ENCODE measurements at regions not wholly inside any gene's neighbourhood (a gene's known extent, or its start where the extent isn't known, plus 50 kb on each side); places are given as distances from the start of the nearest gene placed in this dataset.

GRCh38 chr5:82676661-82677060 lies 398.5 kb upstream of the RPS23 start:
- no peak overlapping the region for H3K4me3 ChIP-seq (ENCODE audit: low read depth, low read length)
- TF ChIP-seq CTCF (IDR thresholded peaks at IDR 0.05; ENCODE audit: low read depth, low read length): no peak

GRCh38 chr5:82674671-82675070 lies 396.5 kb upstream of the RPS23 start:
- TF ChIP-seq CTCF (IDR thresholded peaks at IDR 0.05; ENCODE audit: low read depth, low read length): no peak
- H3K4me3 ChIP-seq (ENCODE audit: low read depth, low read length): no peak overlapping the region

DNA sequence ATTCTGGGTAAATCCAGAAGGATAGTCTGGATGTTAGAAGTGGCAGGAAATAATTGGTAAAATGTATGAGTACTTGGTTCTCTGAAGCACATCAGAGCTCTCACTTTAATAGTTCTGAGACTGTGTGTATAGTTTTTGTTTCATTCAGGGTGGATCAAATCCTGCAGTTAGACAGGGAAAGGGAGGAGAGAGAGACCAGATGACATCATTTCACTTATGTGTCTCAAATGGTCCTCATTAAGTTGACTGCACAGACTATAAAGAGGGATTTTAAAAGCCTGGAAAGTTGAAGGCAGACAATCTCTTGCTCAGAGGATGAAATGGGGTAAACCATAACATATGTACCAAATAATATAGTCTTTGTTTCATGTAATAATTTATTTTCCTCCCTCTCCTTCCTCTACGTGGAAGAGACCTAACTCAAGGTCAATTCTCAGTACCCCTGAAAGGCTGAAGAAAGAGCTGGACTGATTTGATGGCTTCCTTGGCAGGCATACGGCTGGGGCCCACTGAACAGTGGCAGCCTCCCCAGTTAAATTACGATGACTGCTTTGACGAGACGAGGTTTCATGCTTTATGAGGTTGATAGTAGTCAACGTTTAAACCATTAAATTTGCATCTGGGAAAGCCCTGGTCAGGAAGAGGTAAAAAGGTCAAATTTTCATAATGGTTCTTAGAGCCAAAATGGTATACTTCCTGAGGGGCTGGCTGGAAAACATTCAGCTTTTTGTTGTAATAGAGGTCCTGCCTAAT lies 395.1 kb upstream of the RPS23 start:
- no peak overlapping the region for H3K4me3 ChIP-seq (ENCODE audit: low read depth, low read length)
- no peak for TF ChIP-seq CTCF (IDR thresholded peaks at IDR 0.05; ENCODE audit: low read depth, low read length)

DNA sequence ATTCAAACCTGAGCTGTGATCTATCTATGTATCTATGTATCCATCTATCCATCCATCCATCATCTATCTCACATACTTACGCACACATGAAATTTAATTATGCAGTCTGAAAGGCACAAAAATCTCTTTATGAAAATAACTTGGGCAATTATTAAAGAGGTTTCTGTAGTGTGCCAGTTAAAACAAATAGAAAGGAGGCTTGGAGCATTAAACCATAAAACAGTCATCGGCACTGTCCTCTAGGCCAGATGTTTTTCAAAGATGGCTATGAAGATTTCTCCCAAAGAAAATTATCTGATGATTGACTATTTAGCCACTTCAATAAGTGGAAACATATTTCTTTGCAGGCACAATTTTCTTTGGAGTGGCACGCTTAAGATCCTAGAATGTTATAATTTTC lies 392.5 kb upstream of the RPS23 start:
- no peak for TF ChIP-seq CTCF (IDR thresholded peaks at IDR 0.05; ENCODE audit: low read depth, low read length)
- H3K4me3 ChIP-seq (ENCODE audit: low read depth, low read length): no peak overlapping the region

DNA sequence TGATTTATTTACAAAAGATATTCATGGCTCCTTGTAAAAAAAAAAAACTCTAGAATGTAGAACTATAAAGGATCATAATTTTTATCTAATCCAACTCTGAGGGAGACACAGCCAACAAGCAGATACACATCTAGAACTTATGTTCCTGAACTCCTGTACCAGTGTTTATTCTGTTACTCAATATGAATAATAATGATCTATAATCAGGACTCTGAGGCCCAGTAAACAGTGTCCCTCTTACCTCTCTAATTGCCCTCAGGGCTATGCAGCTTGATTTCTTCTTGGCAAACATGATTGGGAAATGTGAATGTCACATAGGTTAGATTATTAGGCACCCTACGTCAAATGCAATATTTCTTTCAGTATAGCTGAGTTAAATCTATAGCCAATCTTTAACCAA lies 391.6 kb upstream of the RPS23 start:
- no peak for TF ChIP-seq CTCF (IDR thresholded peaks at IDR 0.05; ENCODE audit: low read depth, low read length)
- no peak overlapping the region for H3K4me3 ChIP-seq (ENCODE audit: low read depth, low read length)

- no peak overlapping the region for H3K4me3 ChIP-seq (ENCODE audit: low read depth, low read length)
- no peak for TF ChIP-seq CTCF (IDR thresholded peaks at IDR 0.05; ENCODE audit: low read depth, low read length)
Measured at GRCh38 chr5:82666312-82666711, 388.2 kb upstream of the RPS23 start.

- no peak for TF ChIP-seq CTCF (IDR thresholded peaks at IDR 0.05; ENCODE audit: low read depth, low read length)
- H3K4me3 ChIP-seq (ENCODE audit: low read depth, low read length): no peak overlapping the region
Measured at GRCh38 chr5:82664732-82665131, 386.6 kb upstream of the RPS23 start.
